Esophagus squamous epithelium (tissue), 4 donors: ENCODE measurements at regions not wholly inside any gene's neighbourhood (a gene's known extent, or its start where the extent isn't known, plus 50 kb on each side); places are given as distances from the start of the nearest gene placed in this dataset.

Experiments
- POLR2A ChIP-seq, 4 donors: fragments of 450-650 bp; IDR thresholded peaks; one replicate each; pipeline ENCODE4 v1.6.1; 2017; ENCODE audit warnings: antibody characterized with exemption in 4 of 4, mild to moderate bottlenecking in 4 of 4, moderate library complexity in 3 of 4
- TF ChIP-seq, protein P1 (sequence below), 6 experiments: fragments of 450-650 bp in 4 of 6; fragments of 200-600 bp in 2 of 6; sonication (generic) in 2 of 6; IDR thresholded peaks; one replicate each; pipeline ENCODE4 v1.5.1; 2016 to 2019; ENCODE audit warnings: antibody characterized with exemption in 6 of 6, mild to moderate bottlenecking in 4 of 6, moderate library complexity in 4 of 6

DNA sequence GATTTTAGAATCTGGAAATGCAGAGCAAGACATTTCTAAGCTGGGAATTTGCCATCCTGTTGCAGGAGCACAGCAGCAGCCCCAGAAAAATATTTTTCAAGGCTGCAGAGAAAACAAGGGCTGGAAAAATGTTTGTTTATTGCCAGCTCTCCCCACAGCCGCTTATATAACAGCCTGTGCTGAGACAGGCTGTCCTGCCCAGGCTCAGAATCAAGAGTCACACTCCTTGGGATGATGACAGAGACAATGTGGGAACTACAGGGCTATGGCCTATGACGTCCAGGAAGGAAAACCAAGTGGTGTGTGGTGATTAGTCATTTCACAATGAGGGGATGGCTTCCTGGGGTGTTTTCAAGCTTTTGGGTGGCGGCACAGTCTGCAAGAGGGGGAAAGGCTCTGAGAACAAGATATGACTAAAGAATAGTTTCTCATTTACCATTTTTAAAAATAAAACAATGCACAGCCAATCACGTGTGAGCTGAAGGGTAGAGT is 136.3 kb upstream of the SERP2 start:
- TF ChIP-seq, protein P1, sequence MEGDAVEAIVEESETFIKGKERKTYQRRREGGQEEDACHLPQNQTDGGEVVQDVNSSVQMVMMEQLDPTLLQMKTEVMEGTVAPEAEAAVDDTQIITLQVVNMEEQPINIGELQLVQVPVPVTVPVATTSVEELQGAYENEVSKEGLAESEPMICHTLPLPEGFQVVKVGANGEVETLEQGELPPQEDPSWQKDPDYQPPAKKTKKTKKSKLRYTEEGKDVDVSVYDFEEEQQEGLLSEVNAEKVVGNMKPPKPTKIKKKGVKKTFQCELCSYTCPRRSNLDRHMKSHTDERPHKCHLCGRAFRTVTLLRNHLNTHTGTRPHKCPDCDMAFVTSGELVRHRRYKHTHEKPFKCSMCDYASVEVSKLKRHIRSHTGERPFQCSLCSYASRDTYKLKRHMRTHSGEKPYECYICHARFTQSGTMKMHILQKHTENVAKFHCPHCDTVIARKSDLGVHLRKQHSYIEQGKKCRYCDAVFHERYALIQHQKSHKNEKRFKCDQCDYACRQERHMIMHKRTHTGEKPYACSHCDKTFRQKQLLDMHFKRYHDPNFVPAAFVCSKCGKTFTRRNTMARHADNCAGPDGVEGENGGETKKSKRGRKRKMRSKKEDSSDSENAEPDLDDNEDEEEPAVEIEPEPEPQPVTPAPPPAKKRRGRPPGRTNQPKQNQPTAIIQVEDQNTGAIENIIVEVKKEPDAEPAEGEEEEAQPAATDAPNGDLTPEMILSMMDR (IDR thresholded peaks at IDR 0.05): no peak
- TF ChIP-seq POLR2A (IDR thresholded peaks at IDR 0.05): no peak
